BJ (cell line): ENCODE measurements at regions not wholly inside any gene's neighbourhood (a gene's known extent, or its start where the extent isn't known, plus 50 kb on each side); places are given as distances from the start of the nearest gene placed in this dataset.

Experiments
- CTCF ChIA-PET: fragments of 350-600 bp; formaldehyde crosslinking; extraction: SDS; loops from one replicate; lab custom pipeline; 2021; ENCODE audit warnings: antibody characterized with exemption, inconsistent platforms; lab: Yijun Ruan, JAX
- POLR2A ChIA-PET: fragments of 300-600 bp; sonication (Branson Sonifier 250); formaldehyde crosslinking; extraction: SDS; loops from one replicate; lab custom pipeline; 2021; ENCODE audit warnings: antibody characterized with exemption; lab: Charles Lee
- DNase-seq: peaks from one replicate; pipeline ENCODE4 v3.0.0-alpha.2; 2011; ENCODE audit warnings: low read depth
- H3K27me3 ChIP-seq: 2 replicates; pipeline ENCODE4 v1.6.0; 2011; ENCODE audit warnings: low read length; ENCODE audit not compliant: control insufficient read depth, insufficient read depth
- H3K36me3 ChIP-seq: 2 replicates; pipeline ENCODE4 v1.5.1; 2011; ENCODE audit warnings: low read length; ENCODE audit not compliant: control insufficient read depth, insufficient read depth
- H3K4me3 ChIP-seq: 2 replicates; pipeline ENCODE4 v1.5.1; 2011; ENCODE audit warnings: low read depth, mild to moderate bottlenecking, control low read depth, low read length
- TF ChIP-seq, protein P1 (sequence below): IDR thresholded peaks from 2 replicates; pipeline ENCODE4 v1.5.1; 2011; ENCODE audit warnings: low read depth, mild to moderate bottlenecking, control low read depth, inconsistent platforms, low read length, moderate library complexity; ENCODE audit not compliant: insufficient read depth

DNA sequence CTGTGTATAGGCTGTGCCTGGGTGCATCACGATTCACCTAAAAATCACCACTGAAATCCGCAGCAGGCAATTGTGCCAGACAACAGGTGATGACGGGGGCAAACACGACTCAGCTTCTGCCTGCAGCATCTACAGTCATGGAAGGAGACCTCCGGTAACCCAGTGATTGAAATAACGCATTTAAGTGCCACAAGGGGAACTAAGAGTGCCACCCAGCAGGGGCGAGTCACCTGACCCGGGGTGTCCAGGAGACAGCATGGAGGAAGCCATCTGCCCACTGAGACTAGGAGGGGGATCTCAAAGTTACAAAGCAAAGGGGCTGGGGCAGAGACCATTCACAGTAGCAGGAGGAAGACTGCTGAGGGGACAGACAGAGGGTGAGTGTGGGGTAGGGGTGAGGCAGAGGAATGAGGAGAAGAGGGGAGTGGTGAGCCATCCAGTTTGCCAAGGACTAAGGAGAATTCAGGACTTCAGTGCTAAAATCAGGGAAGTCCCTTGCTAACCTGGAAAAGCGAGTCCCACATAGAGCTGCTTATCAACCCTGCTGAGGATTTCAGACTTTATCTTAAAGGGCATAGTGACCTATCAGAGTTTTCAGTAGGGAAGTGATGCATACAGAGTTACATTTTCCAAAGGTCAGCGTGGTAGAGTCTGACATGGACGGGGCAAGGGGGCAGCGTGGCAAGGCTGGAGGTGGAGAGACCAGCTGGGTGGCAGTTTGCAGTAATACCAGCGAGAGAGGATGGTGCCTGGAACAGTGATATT is 256.7 kb upstream of the HES1 start:
- TF ChIP-seq, protein P1, sequence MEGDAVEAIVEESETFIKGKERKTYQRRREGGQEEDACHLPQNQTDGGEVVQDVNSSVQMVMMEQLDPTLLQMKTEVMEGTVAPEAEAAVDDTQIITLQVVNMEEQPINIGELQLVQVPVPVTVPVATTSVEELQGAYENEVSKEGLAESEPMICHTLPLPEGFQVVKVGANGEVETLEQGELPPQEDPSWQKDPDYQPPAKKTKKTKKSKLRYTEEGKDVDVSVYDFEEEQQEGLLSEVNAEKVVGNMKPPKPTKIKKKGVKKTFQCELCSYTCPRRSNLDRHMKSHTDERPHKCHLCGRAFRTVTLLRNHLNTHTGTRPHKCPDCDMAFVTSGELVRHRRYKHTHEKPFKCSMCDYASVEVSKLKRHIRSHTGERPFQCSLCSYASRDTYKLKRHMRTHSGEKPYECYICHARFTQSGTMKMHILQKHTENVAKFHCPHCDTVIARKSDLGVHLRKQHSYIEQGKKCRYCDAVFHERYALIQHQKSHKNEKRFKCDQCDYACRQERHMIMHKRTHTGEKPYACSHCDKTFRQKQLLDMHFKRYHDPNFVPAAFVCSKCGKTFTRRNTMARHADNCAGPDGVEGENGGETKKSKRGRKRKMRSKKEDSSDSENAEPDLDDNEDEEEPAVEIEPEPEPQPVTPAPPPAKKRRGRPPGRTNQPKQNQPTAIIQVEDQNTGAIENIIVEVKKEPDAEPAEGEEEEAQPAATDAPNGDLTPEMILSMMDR: no peak
- no peak overlapping the region for H3K4me3 ChIP-seq
- ChIA-PET POLR2A (no interaction called here), CTCF (interaction anchor here (0.6 kb wide), 1 partner anchor 50 kb away, joined by 3 read pairs; no protein-coding TSS in a partner anchor)
- H3K27me3 ChIP-seq: peaks cover 17% of the 10 kb centered on the region
- no peak for DNase-seq
- no peaks in the 10 kb centered on the region for H3K36me3 ChIP-seq

DNA sequence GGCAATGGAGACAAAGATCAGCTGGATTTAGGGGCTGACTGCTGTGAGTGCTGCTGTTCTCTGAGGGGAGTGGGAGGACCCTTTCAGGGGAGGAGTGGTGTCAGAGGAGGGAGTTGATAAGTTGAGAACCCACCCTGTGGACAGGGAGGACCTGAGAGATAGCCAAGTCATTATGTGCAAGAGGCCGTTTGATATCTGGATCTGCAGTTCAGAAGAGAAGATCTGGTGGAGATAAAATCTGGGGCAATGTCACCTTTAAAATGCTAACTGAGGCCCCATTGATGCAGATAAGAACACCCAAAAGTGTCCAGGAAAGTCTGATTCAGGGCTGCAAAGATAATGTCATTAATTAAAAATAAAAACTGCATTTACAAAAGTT is 256.1 kb upstream of the HES1 start:
- H3K36me3 ChIP-seq: no peaks in the 10 kb centered on the region
- DNase-seq: no peak
- TF ChIP-seq, protein P1: no peak
- CTCF ChIA-PET: no interaction called here
- no peak overlapping the region for H3K4me3 ChIP-seq
- POLR2A ChIA-PET: no interaction called here
- H3K27me3 ChIP-seq: peaks cover 15% of the 10 kb centered on the region

DNA sequence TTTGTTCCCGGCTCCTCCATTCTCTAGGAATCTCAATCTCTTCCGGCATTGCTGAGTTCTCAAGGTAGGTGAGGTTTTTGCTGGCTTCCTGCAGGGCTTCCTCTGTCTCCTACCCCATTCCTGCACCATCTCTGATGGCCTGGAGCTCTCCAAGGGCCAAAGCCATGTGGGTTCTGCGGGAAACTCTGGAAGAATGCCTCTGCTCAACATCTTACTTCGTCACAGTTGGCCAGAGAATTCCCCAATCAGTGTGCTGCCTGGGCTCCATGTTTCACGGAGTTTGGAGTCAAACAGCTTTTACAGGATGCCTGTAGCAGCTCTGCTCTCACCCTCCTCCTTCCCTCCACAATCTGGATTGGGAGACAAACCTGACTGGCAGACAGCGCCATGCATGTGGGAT is 253.9 kb upstream of the HES1 start:
- Histone ChIP-seq H3K4me3 (no peak overlapping the region), H3K27me3 (peaks cover 8% of the 10 kb centered on the region), H3K36me3 (no peaks in the 10 kb centered on the region)
- TF ChIP-seq, protein P1: no peak
- POLR2A ChIA-PET: no interaction called here
- CTCF ChIA-PET: no interaction called here
- no peak for DNase-seq

DNA sequence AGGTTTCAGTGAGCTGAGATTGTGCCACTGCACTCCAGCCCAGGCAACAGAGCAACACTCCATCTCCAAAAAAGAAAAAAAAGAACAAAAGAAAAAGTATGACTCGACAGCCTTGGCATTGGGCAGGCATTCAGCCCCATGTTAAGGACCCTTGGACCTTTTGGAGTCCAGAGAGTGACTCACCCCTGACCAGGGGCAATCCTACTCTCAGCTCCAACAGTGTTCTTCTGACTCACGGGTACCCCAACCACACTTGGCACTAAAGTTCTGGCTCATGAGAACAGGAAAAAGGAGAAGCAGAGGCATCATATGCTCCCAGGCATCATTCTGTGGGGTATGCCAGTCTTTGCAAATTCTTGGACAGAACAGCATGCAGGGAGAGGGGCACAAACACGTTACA is 252.4 kb upstream of the HES1 start:
- POLR2A ChIA-PET: no interaction called here
- CTCF ChIA-PET: no interaction called here
- no peak for DNase-seq
- H3K4me3 ChIP-seq: no peak overlapping the region
- no peaks in the 10 kb centered on the region for H3K36me3 ChIP-seq
- TF ChIP-seq, protein P1: no peak
- H3K27me3 ChIP-seq: peaks cover 7% of the 10 kb centered on the region

DNA sequence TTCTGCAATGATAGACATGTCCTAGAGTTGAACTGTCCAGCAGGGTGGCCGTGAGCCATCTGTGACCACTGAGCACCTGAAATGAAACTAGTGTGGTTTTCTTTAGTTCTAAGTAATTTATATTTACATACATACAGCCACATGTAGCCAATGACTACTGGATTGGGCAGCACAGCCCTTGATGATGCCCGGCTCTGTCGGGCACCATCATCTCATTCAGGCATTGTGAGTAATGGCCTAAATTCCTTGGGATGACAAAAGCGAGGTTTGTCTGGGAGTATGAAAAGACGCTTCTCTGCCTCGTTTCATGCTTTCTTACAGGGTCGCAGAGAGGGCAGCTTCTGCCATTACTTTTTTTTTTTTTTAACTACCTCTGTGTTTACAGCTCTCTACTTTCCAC is 251.9 kb upstream of the HES1 start:
- no peak for DNase-seq
- ChIA-PET POLR2A (no interaction called here), CTCF (no interaction called here)
- H3K36me3 ChIP-seq: no peaks in the 10 kb centered on the region
- H3K4me3 ChIP-seq: no peak overlapping the region
- TF ChIP-seq, protein P1: no peak
- peaks cover 7% of the 10 kb centered on the region for H3K27me3 ChIP-seq
